Keratinocyte (primary cell): ENCODE measurements at regions not wholly inside any gene's neighbourhood (a gene's known extent, or its start where the extent isn't known, plus 50 kb on each side); places are given as distances from the start of the nearest gene placed in this dataset.
"Not testable (repeated sequence)": the region's sequence is repeated elsewhere in the genome, so short reads cannot be mapped to it uniquely, and the experiment has no call there.

Experiments
- EZH2 ChIP-seq: IDR thresholded peaks from one replicate; pipeline ENCODE4 v1.6.1; 2012; ENCODE audit warnings: inconsistent platforms, mild to moderate bottlenecking, low read length, moderate library complexity
- TF ChIP-seq, protein P1 (sequence below), 3 experiments: IDR thresholded peaks in 1 of 3; conservative IDR thresholded peaks in 1 of 3; optimal IDR thresholded peaks in 1 of 3; 2 replicates in 2 of 3; 3 replicates in 1 of 3; pipeline versions ENCODE3 to v1.5.1; 2011; ENCODE audit warnings: low read length in 3 of 3, mild to moderate bottlenecking in 3 of 3, moderate library complexity in 2 of 3, control low read depth in 1 of 3, inconsistent platforms in 1 of 3; ENCODE audit not compliant: insufficient read depth in 2 of 3; ENCODE audit errors: extremely low read depth in 1 of 3

DNA sequence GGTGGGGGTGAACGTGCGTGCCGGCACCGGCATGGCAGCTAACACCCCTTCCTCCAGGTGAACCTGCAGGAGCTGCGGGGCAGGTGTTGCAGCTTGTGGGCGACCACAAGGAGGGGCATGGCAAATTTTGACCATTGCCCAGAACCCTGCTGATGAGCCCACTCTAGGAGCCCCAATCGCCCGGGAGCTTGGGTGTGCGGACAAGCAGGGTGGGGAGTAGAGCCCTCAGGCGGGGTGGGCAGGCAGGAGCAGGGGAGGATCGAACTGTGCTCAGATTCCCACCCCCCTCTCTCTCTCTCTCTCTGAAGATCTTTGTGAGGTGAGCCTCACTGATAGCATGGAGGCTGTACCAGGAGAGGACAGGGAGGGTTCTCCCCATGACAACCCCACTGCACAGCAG lies 159.8 kb downstream of the GOLGA6L4 start:
- TF ChIP-seq, protein P1, sequence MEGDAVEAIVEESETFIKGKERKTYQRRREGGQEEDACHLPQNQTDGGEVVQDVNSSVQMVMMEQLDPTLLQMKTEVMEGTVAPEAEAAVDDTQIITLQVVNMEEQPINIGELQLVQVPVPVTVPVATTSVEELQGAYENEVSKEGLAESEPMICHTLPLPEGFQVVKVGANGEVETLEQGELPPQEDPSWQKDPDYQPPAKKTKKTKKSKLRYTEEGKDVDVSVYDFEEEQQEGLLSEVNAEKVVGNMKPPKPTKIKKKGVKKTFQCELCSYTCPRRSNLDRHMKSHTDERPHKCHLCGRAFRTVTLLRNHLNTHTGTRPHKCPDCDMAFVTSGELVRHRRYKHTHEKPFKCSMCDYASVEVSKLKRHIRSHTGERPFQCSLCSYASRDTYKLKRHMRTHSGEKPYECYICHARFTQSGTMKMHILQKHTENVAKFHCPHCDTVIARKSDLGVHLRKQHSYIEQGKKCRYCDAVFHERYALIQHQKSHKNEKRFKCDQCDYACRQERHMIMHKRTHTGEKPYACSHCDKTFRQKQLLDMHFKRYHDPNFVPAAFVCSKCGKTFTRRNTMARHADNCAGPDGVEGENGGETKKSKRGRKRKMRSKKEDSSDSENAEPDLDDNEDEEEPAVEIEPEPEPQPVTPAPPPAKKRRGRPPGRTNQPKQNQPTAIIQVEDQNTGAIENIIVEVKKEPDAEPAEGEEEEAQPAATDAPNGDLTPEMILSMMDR (optimal IDR thresholded peaks at IDR 0.05 in 1 of 3, IDR thresholded peaks at IDR 0.05 in 1 of 3, conservative IDR thresholded peaks at IDR 0.05 in 1 of 3; ENCODE audit: extremely low read depth in 1 of 3, insufficient read depth in 2 of 3, low read length in 3 of 3): not testable (repeated sequence)
- not testable (repeated sequence) for TF ChIP-seq EZH2
